ENCODE measurements at regions not wholly inside any gene's neighbourhood (a gene's known extent, or its start where the extent isn't known, plus 50 kb on each side); places are given as distances from the start of the nearest gene placed in this dataset.

DNA sequence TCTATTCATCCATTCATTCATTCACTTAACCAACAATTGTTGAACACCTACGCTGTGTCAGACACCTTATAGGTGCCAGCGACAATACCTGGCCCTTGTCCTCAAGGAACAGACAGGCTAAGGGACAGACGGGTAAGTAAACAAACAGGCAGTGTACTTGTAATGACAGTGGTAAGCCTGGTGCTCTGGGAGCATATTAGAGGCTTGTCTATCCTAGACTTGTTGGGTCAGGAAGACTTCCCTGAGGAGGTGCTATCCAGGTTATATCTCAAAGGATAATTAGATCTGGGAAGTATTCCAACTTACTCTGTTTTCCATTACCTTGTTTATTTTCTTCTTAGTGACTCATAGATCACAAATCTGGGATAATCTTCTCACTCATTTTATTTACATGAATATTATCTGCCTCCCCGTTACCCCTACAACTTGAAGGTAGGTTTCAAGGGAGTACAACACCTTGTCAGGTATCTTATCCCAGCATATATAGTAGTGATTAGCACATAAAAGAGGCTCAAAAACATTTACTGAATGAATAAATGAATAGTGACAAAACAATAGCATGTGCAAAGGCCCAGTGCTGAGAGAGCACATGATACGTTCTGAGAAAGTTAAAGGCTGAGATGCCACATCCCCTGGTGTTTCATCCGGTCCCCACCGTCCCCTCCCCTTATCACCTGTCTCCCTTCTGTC, 75.3 kb upstream of the NCAM1 start:
- Histone ChIP-seq H3K36me3 (ENCODE audit: insufficient read depth, low read length) (no peaks in the 10 kb centered on the region), H3K4me3 (ENCODE audit: low read length) (no peak overlapping the region), H3K4me1 (ENCODE audit: insufficient read depth, low read length) (no peaks in the 10 kb centered on the region), H3K27ac (ENCODE audit: low read depth in 1 of 2, low read length in 2 of 2) (no peak overlapping the region), H3K9me3 (ENCODE audit: control insufficient read depth in 1 of 2, insufficient read depth in 1 of 2, low read length in 2 of 2) (peaks cover 0 to 13% of the 10 kb centered on the region in 2 experiments), H3K27me3 (ENCODE audit: control insufficient read depth in 1 of 2, insufficient read depth in 2 of 2, low read length in 2 of 2) (no peaks in the 10 kb centered on the region)
- ATAC-seq (ENCODE audit: poor library complexity): no peak
- Mint-ChIP-seq H3K4me1 (ENCODE audit: low read depth) (no peaks in the 10 kb centered on the region), H3K9me3 (no peaks in the 10 kb centered on the region), H3K36me3 (ENCODE audit: low read depth) (no peaks in the 10 kb centered on the region), H3K4me3 (no peak overlapping the region), H3K27ac (no peak overlapping the region), H3K27me3 (peaks cover 4% of the 10 kb centered on the region)
- POLR2A ChIA-PET: no interaction called here
- intact Hi-C loops (cut with DNase I, micrococcal nuclease): no loop called here
- DNase-seq: no peak
- TF ChIP-seq, protein P1, sequence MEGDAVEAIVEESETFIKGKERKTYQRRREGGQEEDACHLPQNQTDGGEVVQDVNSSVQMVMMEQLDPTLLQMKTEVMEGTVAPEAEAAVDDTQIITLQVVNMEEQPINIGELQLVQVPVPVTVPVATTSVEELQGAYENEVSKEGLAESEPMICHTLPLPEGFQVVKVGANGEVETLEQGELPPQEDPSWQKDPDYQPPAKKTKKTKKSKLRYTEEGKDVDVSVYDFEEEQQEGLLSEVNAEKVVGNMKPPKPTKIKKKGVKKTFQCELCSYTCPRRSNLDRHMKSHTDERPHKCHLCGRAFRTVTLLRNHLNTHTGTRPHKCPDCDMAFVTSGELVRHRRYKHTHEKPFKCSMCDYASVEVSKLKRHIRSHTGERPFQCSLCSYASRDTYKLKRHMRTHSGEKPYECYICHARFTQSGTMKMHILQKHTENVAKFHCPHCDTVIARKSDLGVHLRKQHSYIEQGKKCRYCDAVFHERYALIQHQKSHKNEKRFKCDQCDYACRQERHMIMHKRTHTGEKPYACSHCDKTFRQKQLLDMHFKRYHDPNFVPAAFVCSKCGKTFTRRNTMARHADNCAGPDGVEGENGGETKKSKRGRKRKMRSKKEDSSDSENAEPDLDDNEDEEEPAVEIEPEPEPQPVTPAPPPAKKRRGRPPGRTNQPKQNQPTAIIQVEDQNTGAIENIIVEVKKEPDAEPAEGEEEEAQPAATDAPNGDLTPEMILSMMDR (IDR thresholded peaks at IDR 0.05): no peak
- CTCF ChIA-PET: no interaction called here

DNA sequence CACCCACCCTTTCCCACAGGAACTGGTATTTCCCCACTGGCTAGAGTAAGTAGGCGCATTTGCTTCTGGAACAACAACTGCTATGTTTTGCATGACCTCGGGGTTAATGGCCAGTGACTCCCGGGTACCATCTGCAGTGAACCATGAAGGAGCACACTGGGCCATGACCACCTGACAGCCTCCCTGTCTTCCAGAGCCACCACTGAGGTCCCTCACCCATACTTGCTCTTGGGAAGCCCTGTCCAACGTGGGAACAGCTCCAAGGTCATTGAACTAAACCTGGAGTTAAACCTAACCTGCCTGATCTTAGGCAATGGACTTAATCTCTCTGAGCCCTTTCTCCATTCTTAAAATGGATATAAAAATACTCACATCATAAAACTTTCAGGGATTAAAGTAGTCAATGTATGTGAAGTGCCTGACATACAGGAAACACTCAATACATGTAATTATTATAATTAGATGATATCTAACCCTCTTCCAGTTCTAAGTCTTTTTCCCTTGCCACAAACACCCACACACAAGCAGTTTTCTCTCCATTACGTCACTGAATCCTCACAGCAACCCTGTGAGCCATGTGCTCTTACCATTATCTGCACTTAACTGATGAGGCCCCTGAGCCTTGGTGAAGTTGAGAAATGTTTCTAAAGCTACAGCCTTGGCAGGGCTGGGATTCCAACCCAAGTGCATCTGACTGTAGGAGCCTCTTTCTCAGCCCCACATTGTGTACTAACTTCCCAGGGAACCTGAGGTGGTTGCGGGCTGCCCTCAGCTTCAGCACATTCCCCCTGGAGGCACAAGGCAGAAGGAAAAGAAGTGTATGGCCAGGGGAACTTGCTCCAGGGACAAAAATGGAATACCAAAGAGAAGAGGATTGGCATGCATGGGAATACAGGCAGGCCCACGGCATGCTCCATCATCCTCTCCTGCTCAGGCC, 74.5 kb upstream of the NCAM1 start:
- peaks cover 4% of the 10 kb centered on the region for H3K27me3 Mint-ChIP-seq
- no peaks in the 10 kb centered on the region for H3K9me3 Mint-ChIP-seq
- no peaks in the 10 kb centered on the region for H3K36me3 Mint-ChIP-seq (ENCODE audit: low read depth)
- peak in 1 of 14 experiments; percentile 8 for DNase-seq
- H3K4me1 Mint-ChIP-seq (ENCODE audit: low read depth): no peaks in the 10 kb centered on the region
- H3K4me1 ChIP-seq (ENCODE audit: insufficient read depth, low read length): no peaks in the 10 kb centered on the region
- H3K9me3 ChIP-seq (ENCODE audit: control insufficient read depth in 1 of 2, insufficient read depth in 1 of 2, low read length in 2 of 2): peaks cover 0 to 10% of the 10 kb centered on the region in 2 experiments
- no peaks in the 10 kb centered on the region for H3K36me3 ChIP-seq (ENCODE audit: insufficient read depth, low read length)
- H3K27ac Mint-ChIP-seq: no peak overlapping the region
- H3K4me3 ChIP-seq (ENCODE audit: low read length): no peak overlapping the region
- ATAC-seq (ENCODE audit: poor library complexity): no peak
- H3K4me3 Mint-ChIP-seq: no peak overlapping the region
- TF ChIP-seq, protein P1 (IDR thresholded peaks at IDR 0.05): no peak
- no peaks in the 10 kb centered on the region for H3K27me3 ChIP-seq (ENCODE audit: control insufficient read depth in 1 of 2, insufficient read depth in 2 of 2, low read length in 2 of 2)
- no peak overlapping the region for H3K27ac ChIP-seq (ENCODE audit: low read depth in 1 of 2, low read length in 2 of 2)
- CTCF ChIA-PET: no interaction called here
- intact Hi-C loops (cut with DNase I, micrococcal nuclease): no loop called here
- POLR2A ChIA-PET: no interaction called here

DNA sequence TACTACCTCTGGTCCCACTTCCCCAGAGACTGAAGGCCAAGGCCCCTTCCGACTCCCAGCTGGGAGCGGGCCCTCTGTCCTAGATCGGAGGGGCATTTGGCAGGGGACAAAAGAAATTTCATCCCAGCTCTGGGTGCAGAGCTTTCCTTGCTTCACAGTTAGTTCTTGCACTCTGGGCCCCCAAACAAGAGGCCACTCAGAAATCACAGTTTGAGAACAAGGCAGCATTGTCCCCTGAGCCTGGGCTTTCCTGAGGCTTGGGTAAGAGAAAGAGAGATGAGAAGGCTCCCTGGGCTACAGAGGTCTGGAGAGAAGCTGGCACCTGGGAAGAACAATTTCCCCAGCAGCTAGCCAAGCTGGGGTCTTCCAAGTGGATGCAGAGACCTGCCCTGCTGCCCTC, 71.8 kb upstream of the NCAM1 start:
- no peak for DNase-seq
- CTCF ChIA-PET: no interaction called here
- Mint-ChIP-seq H3K4me3 (no peak overlapping the region), H3K9me3 (no peaks in the 10 kb centered on the region), H3K27me3 (peaks cover 15% of the 10 kb centered on the region), H3K27ac (no peak overlapping the region), H3K4me1 (ENCODE audit: low read depth) (no peaks in the 10 kb centered on the region), H3K36me3 (ENCODE audit: low read depth) (no peaks in the 10 kb centered on the region)
- POLR2A ChIA-PET: no interaction called here
- Histone ChIP-seq H3K4me3 (ENCODE audit: low read length) (no peak overlapping the region), H3K27ac (ENCODE audit: low read depth in 1 of 2, low read length in 2 of 2) (no peak overlapping the region), H3K36me3 (ENCODE audit: insufficient read depth, low read length) (no peaks in the 10 kb centered on the region), H3K27me3 (ENCODE audit: control insufficient read depth in 1 of 2, insufficient read depth in 2 of 2, low read length in 2 of 2) (no peaks in the 10 kb centered on the region), H3K9me3 (ENCODE audit: control insufficient read depth in 1 of 2, insufficient read depth in 1 of 2, low read length in 2 of 2) (peaks cover 0 to 10% of the 10 kb centered on the region in 2 experiments), H3K4me1 (ENCODE audit: insufficient read depth, low read length) (no peaks in the 10 kb centered on the region)
- ATAC-seq (ENCODE audit: poor library complexity): no peak
- intact Hi-C loops (cut with DNase I, micrococcal nuclease): no loop called here
- TF ChIP-seq, protein P1 (IDR thresholded peaks at IDR 0.05): no peak

All from CD4-positive, alpha-beta T cell (primary cell).